ENCODE measurements at regions not wholly inside any gene's neighbourhood (a gene's known extent, or its start where the extent isn't known, plus 50 kb on each side); places are given as distances from the start of the nearest gene placed in this dataset.

GRCh38 chr16:55057866-55058265 is 127.2 kb downstream of the IRX5 start:
- H3K4me3 ChIP-seq: no peak overlapping the region
- H3K4me1 ChIP-seq: peaks cover 0 to 10% (median 4%) of the 10 kb centered on the region in 9 donors
- no peak for ATAC-seq
- TF ChIP-seq CTCF (IDR thresholded peaks at IDR 0.05): no peak
- no peak for DNase-seq
- intact Hi-C loops (cut with DNase I): no loop called here
- H3K9me3 ChIP-seq: peaks cover 0 to 6% (median 0%) of the 10 kb centered on the region in 11 donors
- H3K27me3 ChIP-seq: peaks cover 0 to 49% (median 47%) of the 10 kb centered on the region in 7 donors
- no peaks in the 10 kb centered on the region for H3K36me3 ChIP-seq
- H3K27ac ChIP-seq: no peak overlapping the region
- WGBS, 2 donors: 83 to 92% methylated on average over 6 of the region's 6 CpGs

DNA sequence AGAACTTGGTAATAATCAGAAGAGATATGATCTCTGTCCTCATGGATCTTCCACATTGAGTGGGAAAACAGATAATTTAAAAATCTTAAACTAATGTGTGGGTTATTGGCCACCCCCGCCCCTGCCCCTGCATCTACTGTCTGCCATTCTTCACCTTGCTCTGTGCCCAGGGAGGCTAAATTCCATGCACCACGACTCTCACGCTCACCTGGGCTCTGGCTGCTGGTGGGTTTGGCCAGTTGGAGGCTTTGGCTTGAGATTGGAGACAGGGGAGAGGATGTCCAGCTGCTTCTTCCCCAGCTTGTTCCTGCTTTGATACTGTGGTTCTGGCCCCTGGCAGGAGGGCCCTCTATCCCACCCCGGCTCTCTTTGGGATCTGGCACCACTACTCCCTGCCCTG is 127.9 kb downstream of the IRX5 start:
- Histone ChIP-seq H3K36me3 (no peaks in the 10 kb centered on the region), H3K27ac (no peak overlapping the region), H3K4me3 (no peak overlapping the region), H3K4me1 (peaks cover 0 to 10% (median 4%) of the 10 kb centered on the region in 9 donors), H3K9me3 (peaks cover 0 to 6% (median 0%) of the 10 kb centered on the region in 11 donors), H3K27me3 (peaks cover 0 to 49% (median 40%) of the 10 kb centered on the region in 7 donors)
- TF ChIP-seq CTCF (IDR thresholded peaks at IDR 0.05): no peak
- WGBS, 2 donors: 78 to 79% methylated on average over 4 of the region's 4 CpGs
- DNase-seq: no peak
- ATAC-seq: no peak
- intact Hi-C loops (cut with DNase I): no loop called here

DNA sequence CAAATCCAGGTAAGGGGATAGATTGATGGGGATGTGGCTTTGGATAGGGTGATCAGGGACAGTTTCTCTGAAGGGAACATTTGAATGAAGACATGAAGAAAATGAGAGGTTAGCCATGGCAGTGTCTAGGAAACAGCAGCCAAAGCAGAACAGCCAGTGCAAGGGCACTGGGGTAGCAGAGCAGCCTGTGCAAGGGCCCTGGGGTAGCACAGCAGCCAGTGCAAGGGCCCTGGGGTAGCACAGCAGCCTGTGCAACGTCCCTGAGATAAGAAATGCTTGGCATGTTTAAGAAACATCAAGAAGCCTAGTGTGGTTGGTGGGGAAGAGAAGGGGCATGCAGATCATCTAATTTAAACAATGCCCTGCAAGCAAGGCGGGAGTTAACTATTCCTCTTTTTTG is 128.5 kb downstream of the IRX5 start:
- ATAC-seq: no peak
- H3K27me3 ChIP-seq: peaks cover 0 to 49% (median 37%) of the 10 kb centered on the region in 7 donors
- no peak for TF ChIP-seq CTCF (IDR thresholded peaks at IDR 0.05)
- H3K36me3 ChIP-seq: no peaks in the 10 kb centered on the region
- WGBS, 2 donors: 54 to 78% methylated on average over 2 of the region's 2 CpGs
- no peak overlapping the region for H3K27ac ChIP-seq
- intact Hi-C loops (cut with DNase I): no loop called here
- peaks cover 0 to 6% (median 0%) of the 10 kb centered on the region in 11 donors for H3K9me3 ChIP-seq
- no peak overlapping the region for H3K4me3 ChIP-seq
- H3K4me1 ChIP-seq: peaks cover 0 to 10% (median 4%) of the 10 kb centered on the region in 9 donors
- DNase-seq: no peak

DNA sequence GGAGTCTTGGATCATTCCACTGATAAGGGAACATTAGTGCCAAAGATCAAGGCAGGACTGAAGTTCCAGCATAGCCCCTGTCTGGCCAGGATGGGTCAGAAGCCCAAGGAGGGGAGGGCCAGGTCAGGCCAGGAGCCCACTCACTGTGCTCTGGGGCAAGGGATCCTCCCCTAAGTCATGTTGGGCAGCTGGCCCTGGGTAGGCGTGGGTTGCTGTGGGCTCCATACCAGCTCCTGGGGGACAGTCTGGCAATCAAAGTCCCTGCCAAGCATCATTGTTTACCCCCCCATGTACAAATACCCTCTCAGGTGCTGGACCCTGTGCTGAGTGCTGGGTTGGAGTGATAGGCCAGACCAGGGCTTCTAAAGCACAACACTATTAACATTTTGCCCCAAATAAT is 130.5 kb downstream of the IRX5 start:
- Histone ChIP-seq H3K9me3 (peaks cover 0 to 3% (median 0%) of the 10 kb centered on the region in 11 donors), H3K4me1 (peaks cover 0 to 10% (median 3%) of the 10 kb centered on the region in 9 donors), H3K27ac (no peak overlapping the region), H3K4me3 (no peak overlapping the region), H3K27me3 (peaks cover 0 to 29% (median 22%) of the 10 kb centered on the region in 7 donors), H3K36me3 (no peaks in the 10 kb centered on the region)
- DNase-seq: no peak
- ATAC-seq: no peak
- TF ChIP-seq CTCF (IDR thresholded peaks at IDR 0.05): no peak
- intact Hi-C loops (cut with DNase I): no loop called here
- 90 to 93% methylated on average over 1 of the region's 1 CpG for WGBS, 2 donors

Measured in heart right ventricle (tissue), 16 donors.